HepG2 (cell line): ENCODE measurements at regions not wholly inside any gene's neighbourhood (a gene's known extent, or its start where the extent isn't known, plus 50 kb on each side); places are given as distances from the start of the nearest gene placed in this dataset.

ENCODE experiments used
- DPF2 ChIP-seq: sonication (generic); formaldehyde crosslinking; IDR thresholded peaks from 2 replicates; pipeline ENCODE4 v1.4.0; 2020; ENCODE audit warnings: mild to moderate bottlenecking, low read depth, missing genetic modification reagents, borderline replicate concordance
- FIP1L1 ChIP-seq: fragments of 200-400 bp; formaldehyde crosslinking; IDR thresholded peaks from 2 replicates; pipeline ENCODE4 v1.6.1; 2018; ENCODE audit warnings: low read depth, mild to moderate bottlenecking, low read length, moderate library complexity, borderline replicate concordance; ENCODE audit not compliant: insufficient read depth
- FOXC1 ChIP-seq: sonication (generic); formaldehyde crosslinking; IDR thresholded peaks from 2 replicates; pipeline ENCODE4 v1.8.0; 2022; ENCODE audit warnings: mild to moderate bottlenecking, missing genetic modification reagents, borderline replicate concordance
- HMGXB3 ChIP-seq: sonication (generic); formaldehyde crosslinking; IDR thresholded peaks from 2 replicates; pipeline ENCODE4 v1.4.0; 2020; ENCODE audit warnings: missing genetic modification reagents, borderline replicate concordance
- KDM5B ChIP-seq: sonication (generic); formaldehyde crosslinking; IDR thresholded peaks from 2 replicates; pipeline ENCODE4 v1.4.0; 2020; ENCODE audit warnings: missing genetic modification reagents, mild to moderate bottlenecking, borderline replicate concordance
- MAZ ChIP-seq, 2 experiments: sonication (generic) in 1 of 2; formaldehyde crosslinking in 1 of 2; IDR thresholded peaks; 2 replicates each; pipeline versions ENCODE4 v1.5.0 to v1.6.1; 2012 to 2020; ENCODE audit warnings: low read depth in 2 of 2, mild to moderate bottlenecking in 2 of 2, borderline replicate concordance in 1 of 2, improper control_type of control experiment in 1 of 2, low read length in 1 of 2, missing genetic modification reagents in 1 of 2, moderate library complexity in 1 of 2
- NR2C2 ChIP-seq: sonication (generic); formaldehyde crosslinking; IDR thresholded peaks from 2 replicates; pipeline ENCODE4 v1.4.0; 2020; ENCODE audit warnings: missing genetic modification reagents, mild to moderate bottlenecking, moderate library complexity, borderline replicate concordance
- PRPF4 ChIP-seq: fragments of 200-400 bp; formaldehyde crosslinking; IDR thresholded peaks from 2 replicates; pipeline ENCODE4 v1.6.1; 2016; ENCODE audit warnings: low read length, low read depth; ENCODE audit not compliant: poor library complexity, severe bottlenecking
- RFX5 ChIP-seq: IDR thresholded peaks from 2 replicates; pipeline ENCODE4 v1.6.1; 2011; ENCODE audit warnings: low read depth, low read length, improper control_type of control experiment
- SMYD3 ChIP-seq: sonication (generic); formaldehyde crosslinking; IDR thresholded peaks from 2 replicates; pipeline ENCODE4 v1.8.1; 2023; ENCODE audit warnings: mild to moderate bottlenecking, missing genetic modification reagents
- TARDBP ChIP-seq: sonication (generic); formaldehyde crosslinking; IDR thresholded peaks from 2 replicates; pipeline ENCODE4 v1.8.0; 2022; ENCODE audit warnings: mild to moderate bottlenecking, missing genetic modification reagents
- TEAD3 ChIP-seq: optimal IDR thresholded peaks from 2 replicates; pipeline ENCODE3; 2016; ENCODE audit warnings: borderline replicate concordance
- ZFP41 ChIP-seq: sonication (generic); formaldehyde crosslinking; IDR thresholded peaks from 2 replicates; pipeline ENCODE4 v1.4.0; 2020; ENCODE audit warnings: mild to moderate bottlenecking, missing genetic modification reagents, borderline replicate concordance
- ZNF512 ChIP-seq: sonication (generic); formaldehyde crosslinking; IDR thresholded peaks from 2 replicates; pipeline ENCODE4 v1.4.0; 2020; ENCODE audit warnings: mild to moderate bottlenecking, missing genetic modification reagents
- ZNF660 ChIP-seq: sonication (generic); formaldehyde crosslinking; IDR thresholded peaks from 2 replicates; pipeline ENCODE4 v1.5.1; 2020; ENCODE audit warnings: mild to moderate bottlenecking, low read depth, missing genetic modification reagents, borderline replicate concordance
- ZNF780A ChIP-seq: sonication (generic); formaldehyde crosslinking; IDR thresholded peaks from 2 replicates; pipeline ENCODE4 v1.8.0; 2022; ENCODE audit warnings: mild to moderate bottlenecking, missing genetic modification reagents, moderate library complexity
- TF ChIP-seq, protein P1 (sequence below): IDR thresholded peaks from 2 replicates; pipeline ENCODE4 v1.6.1; 2016; ENCODE audit warnings: control low read depth
- TF ChIP-seq, protein P2 (sequence below): IDR thresholded peaks from 2 replicates; pipeline ENCODE4 v1.6.1; 2016

DNA sequence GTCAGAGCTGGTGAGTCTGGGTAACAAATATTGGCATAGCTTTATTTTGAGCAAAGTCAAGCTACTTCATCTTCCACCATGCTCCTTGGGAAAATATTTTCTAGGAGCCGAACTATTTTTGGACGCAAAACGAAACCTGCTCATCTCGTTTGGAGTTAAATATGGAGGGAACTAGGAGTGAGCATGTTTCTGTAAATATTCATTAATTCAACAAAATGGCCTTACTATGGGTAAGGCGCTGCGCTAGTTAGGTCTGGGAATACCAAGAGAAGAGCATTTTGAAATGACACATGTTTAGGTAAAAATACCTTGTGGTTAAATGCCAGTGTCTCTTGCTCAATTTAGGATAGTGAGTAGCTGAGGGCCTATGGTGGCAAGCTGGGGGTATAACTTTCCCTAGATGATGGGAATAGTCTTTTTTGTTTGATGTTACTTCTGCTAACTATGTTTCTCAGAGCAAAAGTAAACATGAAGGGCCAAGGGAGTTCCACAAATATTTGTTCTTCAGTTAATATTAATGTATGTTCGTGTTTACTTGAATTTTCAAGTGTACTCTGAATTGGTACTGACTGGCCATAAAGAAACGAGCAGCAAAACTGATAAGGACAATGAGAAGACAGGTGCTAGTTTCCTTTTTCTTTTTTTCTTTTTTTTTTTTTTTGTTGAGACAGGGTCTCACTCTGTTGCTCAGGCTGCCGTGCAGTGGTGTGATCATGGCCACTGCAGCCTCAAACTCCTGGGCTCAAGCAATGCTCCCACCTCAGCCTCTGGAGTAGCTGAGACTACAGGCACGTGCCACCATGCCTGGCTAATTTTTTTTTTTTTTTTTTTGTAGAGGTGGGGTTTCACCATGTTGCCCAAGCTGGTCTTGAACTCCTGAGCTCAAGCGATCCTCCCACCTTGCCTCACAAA, 77.7 kb downstream of the MAP1LC3B2 start (continued):
- TF ChIP-seq ZNF660 (no peak), ZNF780A (CRISPR knock-in tag) (no peak), SMYD3 (CRISPR knock-in tag) (peak; percentile 73; the same call in 1 of the 2 replicates), TEAD3 (CRISPR knock-in tag) (peak; percentile 52), TARDBP (peak; percentile 73; the same call in 1 of the 2 replicates), ZNF512 (no peak), MAZ (IDR thresholded peaks at IDR 0.05; ENCODE audit: borderline replicate concordance, low read depth, low read length) (no peak), MAZ (CRISPR knock-in tag; IDR thresholded peaks at IDR 0.05; ENCODE audit: low read depth) (0 out of 2 replicates have a peak, but pooled peaks have one; percentile 18), FOXC1 (CRISPR knock-in tag) (no peak), KDM5B (no peak), HMGXB3 (CRISPR knock-in tag) (peak; percentile 28; the same call in 1 of the 2 replicates), ZFP41 (CRISPR knock-in tag) (no peak), NR2C2 (peak; percentile 51), PRPF4 (no peak), DPF2 (CRISPR knock-in tag) (peak; percentile 48; the same call in 1 of the 2 replicates), RFX5 (no peak), FIP1L1 (no peak)
- TF ChIP-seq, protein P1, sequence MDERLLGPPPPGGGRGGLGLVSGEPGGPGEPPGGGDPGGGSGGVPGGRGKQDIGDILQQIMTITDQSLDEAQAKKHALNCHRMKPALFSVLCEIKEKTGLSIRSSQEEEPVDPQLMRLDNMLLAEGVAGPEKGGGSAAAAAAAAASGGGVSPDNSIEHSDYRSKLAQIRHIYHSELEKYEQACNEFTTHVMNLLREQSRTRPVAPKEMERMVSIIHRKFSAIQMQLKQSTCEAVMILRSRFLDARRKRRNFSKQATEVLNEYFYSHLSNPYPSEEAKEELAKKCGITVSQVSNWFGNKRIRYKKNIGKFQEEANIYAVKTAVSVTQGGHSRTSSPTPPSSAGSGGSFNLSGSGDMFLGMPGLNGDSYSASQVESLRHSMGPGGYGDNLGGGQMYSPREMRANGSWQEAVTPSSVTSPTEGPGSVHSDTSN (CRISPR knock-in tag), result no peak
- TF ChIP-seq, protein P2, sequence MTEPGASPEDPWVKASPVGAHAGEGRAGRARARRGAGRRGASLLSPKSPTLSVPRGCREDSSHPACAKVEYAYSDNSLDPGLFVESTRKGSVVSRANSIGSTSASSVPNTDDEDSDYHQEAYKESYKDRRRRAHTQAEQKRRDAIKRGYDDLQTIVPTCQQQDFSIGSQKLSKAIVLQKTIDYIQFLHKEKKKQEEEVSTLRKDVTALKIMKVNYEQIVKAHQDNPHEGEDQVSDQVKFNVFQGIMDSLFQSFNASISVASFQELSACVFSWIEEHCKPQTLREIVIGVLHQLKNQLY (CRISPR knock-in tag), result 0 out of 2 replicates have a peak, but pooled peaks have one; percentile 43
